HEK293 (cell line): ENCODE measurements at regions not wholly inside any gene's neighbourhood (a gene's known extent, or its start where the extent isn't known, plus 50 kb on each side); places are given as distances from the start of the nearest gene placed in this dataset.

Experiments
- ZNF146 ChIP-seq: fragments of 450-650 bp; formaldehyde crosslinking; IDR thresholded peaks from 2 replicates; pipeline ENCODE4 v1.5.1; 2016; ENCODE audit warnings: missing biosample characterization, missing genetic modification characterization
- ZNF791 ChIP-seq: fragments of 450-650 bp; formaldehyde crosslinking; IDR thresholded peaks from 2 replicates; pipeline ENCODE4 v1.5.1; 2016; ENCODE audit warnings: missing biosample characterization, missing genetic modification characterization
- ZXDB ChIP-seq: fragments of 450-650 bp; formaldehyde crosslinking; IDR thresholded peaks from 2 replicates; pipeline ENCODE4 v1.5.1; 2016; ENCODE audit warnings: missing biosample characterization, missing genetic modification characterization
- TF ChIP-seq, protein P1 (sequence below): fragments of 450-650 bp; formaldehyde crosslinking; IDR thresholded peaks from 2 replicates; pipeline ENCODE4 v1.5.1; 2016; ENCODE audit warnings: missing biosample characterization, missing genetic modification characterization
- TF ChIP-seq, protein P2 (sequence below): fragments of 450-650 bp; formaldehyde crosslinking; IDR thresholded peaks from 2 replicates; pipeline ENCODE4 v1.5.1; 2016; ENCODE audit warnings: missing biosample characterization, missing genetic modification characterization, borderline replicate concordance
- TF ChIP-seq, protein P3 (sequence below): fragments of 450-650 bp; formaldehyde crosslinking; IDR thresholded peaks from 2 replicates; pipeline ENCODE4 v1.5.1; 2016; ENCODE audit warnings: missing biosample characterization, missing genetic modification characterization
- TF ChIP-seq, protein P4 (sequence below): fragments of 450-650 bp; formaldehyde crosslinking; IDR thresholded peaks from 2 replicates; pipeline ENCODE4 v1.5.1; 2016; ENCODE audit warnings: missing biosample characterization, missing genetic modification characterization

DNA sequence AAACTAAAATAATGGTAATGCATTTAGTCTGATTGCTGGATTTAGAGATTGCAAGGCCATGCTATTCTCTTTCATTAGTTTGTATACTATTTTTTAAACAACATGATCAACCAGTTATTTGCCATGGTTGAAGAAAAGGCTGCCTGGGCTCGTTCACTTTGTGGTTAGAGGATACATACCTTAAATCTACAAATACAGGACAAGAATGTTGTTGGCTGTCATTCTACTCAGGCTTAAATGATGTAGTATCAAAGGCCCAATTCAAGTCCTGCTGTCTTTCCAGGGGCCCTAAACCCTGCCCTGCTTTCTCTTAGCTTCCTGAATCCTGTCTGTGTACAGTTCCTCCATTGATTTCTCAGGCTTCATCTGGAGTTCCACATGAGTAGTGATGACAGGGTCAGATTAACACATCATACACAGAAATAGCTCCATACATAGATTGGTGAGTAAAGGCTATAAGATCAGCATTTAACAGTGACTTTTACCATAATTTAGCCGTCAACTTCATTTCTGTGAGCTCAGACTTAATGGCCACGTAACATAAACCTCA is 114.9 kb upstream of the GPRIN3 start:
- no peak for TF ChIP-seq ZNF146 (tag by site-specific recombination)
- no peak for TF ChIP-seq ZNF791 (tag by site-specific recombination)
- TF ChIP-seq, protein P1, sequence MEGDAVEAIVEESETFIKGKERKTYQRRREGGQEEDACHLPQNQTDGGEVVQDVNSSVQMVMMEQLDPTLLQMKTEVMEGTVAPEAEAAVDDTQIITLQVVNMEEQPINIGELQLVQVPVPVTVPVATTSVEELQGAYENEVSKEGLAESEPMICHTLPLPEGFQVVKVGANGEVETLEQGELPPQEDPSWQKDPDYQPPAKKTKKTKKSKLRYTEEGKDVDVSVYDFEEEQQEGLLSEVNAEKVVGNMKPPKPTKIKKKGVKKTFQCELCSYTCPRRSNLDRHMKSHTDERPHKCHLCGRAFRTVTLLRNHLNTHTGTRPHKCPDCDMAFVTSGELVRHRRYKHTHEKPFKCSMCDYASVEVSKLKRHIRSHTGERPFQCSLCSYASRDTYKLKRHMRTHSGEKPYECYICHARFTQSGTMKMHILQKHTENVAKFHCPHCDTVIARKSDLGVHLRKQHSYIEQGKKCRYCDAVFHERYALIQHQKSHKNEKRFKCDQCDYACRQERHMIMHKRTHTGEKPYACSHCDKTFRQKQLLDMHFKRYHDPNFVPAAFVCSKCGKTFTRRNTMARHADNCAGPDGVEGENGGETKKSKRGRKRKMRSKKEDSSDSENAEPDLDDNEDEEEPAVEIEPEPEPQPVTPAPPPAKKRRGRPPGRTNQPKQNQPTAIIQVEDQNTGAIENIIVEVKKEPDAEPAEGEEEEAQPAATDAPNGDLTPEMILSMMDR, result no peak
- TF ChIP-seq, protein P2, sequence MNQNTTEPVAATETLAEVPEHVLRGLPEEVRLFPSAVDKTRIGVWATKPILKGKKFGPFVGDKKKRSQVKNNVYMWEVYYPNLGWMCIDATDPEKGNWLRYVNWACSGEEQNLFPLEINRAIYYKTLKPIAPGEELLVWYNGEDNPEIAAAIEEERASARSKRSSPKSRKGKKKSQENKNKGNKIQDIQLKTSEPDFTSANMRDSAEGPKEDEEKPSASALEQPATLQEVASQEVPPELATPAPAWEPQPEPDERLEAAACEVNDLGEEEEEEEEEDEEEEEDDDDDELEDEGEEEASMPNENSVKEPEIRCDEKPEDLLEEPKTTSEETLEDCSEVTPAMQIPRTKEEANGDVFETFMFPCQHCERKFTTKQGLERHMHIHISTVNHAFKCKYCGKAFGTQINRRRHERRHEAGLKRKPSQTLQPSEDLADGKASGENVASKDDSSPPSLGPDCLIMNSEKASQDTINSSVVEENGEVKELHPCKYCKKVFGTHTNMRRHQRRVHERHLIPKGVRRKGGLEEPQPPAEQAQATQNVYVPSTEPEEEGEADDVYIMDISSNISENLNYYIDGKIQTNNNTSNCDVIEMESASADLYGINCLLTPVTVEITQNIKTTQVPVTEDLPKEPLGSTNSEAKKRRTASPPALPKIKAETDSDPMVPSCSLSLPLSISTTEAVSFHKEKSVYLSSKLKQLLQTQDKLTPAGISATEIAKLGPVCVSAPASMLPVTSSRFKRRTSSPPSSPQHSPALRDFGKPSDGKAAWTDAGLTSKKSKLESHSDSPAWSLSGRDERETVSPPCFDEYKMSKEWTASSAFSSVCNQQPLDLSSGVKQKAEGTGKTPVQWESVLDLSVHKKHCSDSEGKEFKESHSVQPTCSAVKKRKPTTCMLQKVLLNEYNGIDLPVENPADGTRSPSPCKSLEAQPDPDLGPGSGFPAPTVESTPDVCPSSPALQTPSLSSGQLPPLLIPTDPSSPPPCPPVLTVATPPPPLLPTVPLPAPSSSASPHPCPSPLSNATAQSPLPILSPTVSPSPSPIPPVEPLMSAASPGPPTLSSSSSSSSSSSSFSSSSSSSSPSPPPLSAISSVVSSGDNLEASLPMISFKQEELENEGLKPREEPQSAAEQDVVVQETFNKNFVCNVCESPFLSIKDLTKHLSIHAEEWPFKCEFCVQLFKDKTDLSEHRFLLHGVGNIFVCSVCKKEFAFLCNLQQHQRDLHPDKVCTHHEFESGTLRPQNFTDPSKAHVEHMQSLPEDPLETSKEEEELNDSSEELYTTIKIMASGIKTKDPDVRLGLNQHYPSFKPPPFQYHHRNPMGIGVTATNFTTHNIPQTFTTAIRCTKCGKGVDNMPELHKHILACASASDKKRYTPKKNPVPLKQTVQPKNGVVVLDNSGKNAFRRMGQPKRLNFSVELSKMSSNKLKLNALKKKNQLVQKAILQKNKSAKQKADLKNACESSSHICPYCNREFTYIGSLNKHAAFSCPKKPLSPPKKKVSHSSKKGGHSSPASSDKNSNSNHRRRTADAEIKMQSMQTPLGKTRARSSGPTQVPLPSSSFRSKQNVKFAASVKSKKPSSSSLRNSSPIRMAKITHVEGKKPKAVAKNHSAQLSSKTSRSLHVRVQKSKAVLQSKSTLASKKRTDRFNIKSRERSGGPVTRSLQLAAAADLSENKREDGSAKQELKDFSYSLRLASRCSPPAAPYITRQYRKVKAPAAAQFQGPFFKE (tag by site-specific recombination), result no peak
- TF ChIP-seq, protein P3, sequence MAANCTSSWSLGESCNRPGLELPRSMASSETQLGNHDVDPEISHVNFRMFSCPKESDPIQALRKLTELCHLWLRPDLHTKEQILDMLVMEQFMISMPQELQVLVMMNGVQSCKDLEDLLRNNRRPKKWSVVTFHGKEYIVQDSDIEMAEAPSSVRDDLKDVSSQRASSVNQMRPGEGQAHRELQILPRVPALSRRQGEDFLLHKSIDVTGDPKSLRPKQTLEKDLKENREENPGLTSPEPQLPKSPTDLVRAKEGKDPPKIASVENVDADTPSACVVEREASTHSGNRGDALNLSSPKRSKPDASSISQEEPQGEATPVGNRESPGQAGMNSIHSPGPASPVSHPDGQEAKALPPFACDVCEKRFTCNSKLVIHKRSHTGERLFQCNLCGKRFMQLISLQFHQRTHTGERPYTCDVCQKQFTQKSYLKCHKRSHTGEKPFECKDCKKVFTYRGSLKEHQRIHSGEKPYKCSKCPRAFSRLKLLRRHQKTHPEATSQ (tag by site-specific recombination), result no peak
- TF ChIP-seq, protein P4, sequence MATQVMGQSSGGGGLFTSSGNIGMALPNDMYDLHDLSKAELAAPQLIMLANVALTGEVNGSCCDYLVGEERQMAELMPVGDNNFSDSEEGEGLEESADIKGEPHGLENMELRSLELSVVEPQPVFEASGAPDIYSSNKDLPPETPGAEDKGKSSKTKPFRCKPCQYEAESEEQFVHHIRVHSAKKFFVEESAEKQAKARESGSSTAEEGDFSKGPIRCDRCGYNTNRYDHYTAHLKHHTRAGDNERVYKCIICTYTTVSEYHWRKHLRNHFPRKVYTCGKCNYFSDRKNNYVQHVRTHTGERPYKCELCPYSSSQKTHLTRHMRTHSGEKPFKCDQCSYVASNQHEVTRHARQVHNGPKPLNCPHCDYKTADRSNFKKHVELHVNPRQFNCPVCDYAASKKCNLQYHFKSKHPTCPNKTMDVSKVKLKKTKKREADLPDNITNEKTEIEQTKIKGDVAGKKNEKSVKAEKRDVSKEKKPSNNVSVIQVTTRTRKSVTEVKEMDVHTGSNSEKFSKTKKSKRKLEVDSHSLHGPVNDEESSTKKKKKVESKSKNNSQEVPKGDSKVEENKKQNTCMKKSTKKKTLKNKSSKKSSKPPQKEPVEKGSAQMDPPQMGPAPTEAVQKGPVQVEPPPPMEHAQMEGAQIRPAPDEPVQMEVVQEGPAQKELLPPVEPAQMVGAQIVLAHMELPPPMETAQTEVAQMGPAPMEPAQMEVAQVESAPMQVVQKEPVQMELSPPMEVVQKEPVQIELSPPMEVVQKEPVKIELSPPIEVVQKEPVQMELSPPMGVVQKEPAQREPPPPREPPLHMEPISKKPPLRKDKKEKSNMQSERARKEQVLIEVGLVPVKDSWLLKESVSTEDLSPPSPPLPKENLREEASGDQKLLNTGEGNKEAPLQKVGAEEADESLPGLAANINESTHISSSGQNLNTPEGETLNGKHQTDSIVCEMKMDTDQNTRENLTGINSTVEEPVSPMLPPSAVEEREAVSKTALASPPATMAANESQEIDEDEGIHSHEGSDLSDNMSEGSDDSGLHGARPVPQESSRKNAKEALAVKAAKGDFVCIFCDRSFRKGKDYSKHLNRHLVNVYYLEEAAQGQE, result no peak
- no peak for TF ChIP-seq ZXDB (tag by site-specific recombination)
